ENCODE measurements at regions not wholly inside any gene's neighbourhood (a gene's known extent, or its start where the extent isn't known, plus 50 kb on each side); places are given as distances from the start of the nearest gene placed in this dataset.

- Histone ChIP-seq H3K4me1 (no peaks in the 10 kb centered on the region), H3K36me3 (no peaks in the 10 kb centered on the region), H3K9me3 (0 out of 2 replicates have a peak, but pooled peaks cover 4% of the 10 kb centered on the region), H3K27me3 (no peaks in the 10 kb centered on the region), H3K4me3 (ENCODE audit: low read depth, low read length) (no peak overlapping the region)
- no peak for TF ChIP-seq CTCF (IDR thresholded peaks at IDR 0.05; ENCODE audit: low read depth, low read length)
- DNase-seq, result no peak
Measured at GRCh38 chr4:32147446-32148085, 1427.4 kb downstream of the PCDH7 start.

DNA sequence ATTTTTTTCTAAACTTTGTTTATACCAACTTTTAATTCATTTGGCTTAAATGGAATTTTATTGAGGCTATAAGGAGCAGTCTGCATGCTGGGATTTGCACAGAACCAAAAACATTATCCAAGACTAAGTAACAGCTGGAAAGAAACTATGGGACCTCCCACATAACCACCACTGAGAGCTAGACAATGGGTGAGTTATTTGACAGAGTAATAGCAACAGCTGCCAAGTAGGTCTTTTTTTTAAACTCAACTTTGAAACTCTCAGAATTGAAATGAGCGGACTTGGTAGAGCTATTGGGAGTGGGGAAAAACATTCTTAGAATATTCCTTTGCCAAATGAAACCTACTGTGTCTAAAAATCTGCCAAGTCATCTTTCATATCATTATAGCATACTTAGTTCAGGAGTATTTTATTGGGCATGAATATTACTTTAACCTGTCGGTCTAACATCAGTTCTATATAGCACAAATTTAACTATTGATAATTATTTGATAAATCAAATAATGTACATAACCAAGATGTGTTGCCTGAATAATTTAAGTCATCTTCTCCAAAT is 1428.0 kb downstream of the PCDH7 start:
- H3K27me3 ChIP-seq, result no peaks in the 10 kb centered on the region
- H3K36me3 ChIP-seq, result no peaks in the 10 kb centered on the region
- TF ChIP-seq CTCF (IDR thresholded peaks at IDR 0.05; ENCODE audit: low read depth, low read length), result no peak
- no peak for DNase-seq
- no peak overlapping the region for H3K4me3 ChIP-seq (ENCODE audit: low read depth, low read length)
- H3K9me3 ChIP-seq, result no peaks in the 10 kb centered on the region
- no peaks in the 10 kb centered on the region for H3K4me1 ChIP-seq

- no peaks in the 10 kb centered on the region for H3K27me3 ChIP-seq
- no peak for DNase-seq
- TF ChIP-seq CTCF (IDR thresholded peaks at IDR 0.05; ENCODE audit: low read depth, low read length), result no peak
- no peaks in the 10 kb centered on the region for H3K9me3 ChIP-seq
- no peaks in the 10 kb centered on the region for H3K36me3 ChIP-seq
- H3K4me3 ChIP-seq (ENCODE audit: low read depth, low read length), result no peak overlapping the region
- H3K4me1 ChIP-seq, result no peaks in the 10 kb centered on the region
Measured at GRCh38 chr4:32158961-32159360, 1438.8 kb downstream of the PCDH7 start.

DNA sequence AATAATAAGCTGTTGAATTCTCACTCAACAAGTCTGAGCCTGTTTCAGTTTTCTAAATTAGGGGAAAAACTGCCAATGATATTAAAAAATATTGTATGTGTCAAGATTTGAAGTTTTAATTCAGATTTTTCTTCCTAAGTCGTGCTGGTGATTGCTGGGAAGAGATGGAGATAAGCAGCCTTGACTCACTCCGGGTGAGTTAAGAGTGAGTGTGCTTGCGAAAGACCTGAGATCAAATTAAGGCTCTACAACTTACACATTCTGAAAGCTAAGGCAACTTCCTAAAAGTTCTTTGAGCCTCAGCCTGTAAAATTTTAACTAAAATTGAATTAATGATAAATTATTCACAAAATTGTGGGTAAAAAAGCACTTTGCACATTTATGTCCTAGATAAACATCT is 1441.2 kb downstream of the PCDH7 start:
- H3K4me3 ChIP-seq (ENCODE audit: low read depth, low read length), result no peak overlapping the region
- H3K36me3 ChIP-seq, result no peaks in the 10 kb centered on the region
- TF ChIP-seq CTCF (IDR thresholded peaks at IDR 0.05; ENCODE audit: low read depth, low read length), result no peak
- no peaks in the 10 kb centered on the region for H3K27me3 ChIP-seq
- DNase-seq, result no peak
- no peaks in the 10 kb centered on the region for H3K9me3 ChIP-seq
- H3K4me1 ChIP-seq, result no peaks in the 10 kb centered on the region

GRCh38 chr4:32163125-32163524 is 1443.0 kb downstream of the PCDH7 start:
- no peak overlapping the region for H3K4me3 ChIP-seq (ENCODE audit: low read depth, low read length)
- TF ChIP-seq CTCF (IDR thresholded peaks at IDR 0.05; ENCODE audit: low read depth, low read length), result no peak
- H3K4me1 ChIP-seq, result no peaks in the 10 kb centered on the region
- H3K27me3 ChIP-seq, result no peaks in the 10 kb centered on the region
- H3K9me3 ChIP-seq, result no peaks in the 10 kb centered on the region
- DNase-seq, result no peak
- H3K36me3 ChIP-seq, result no peaks in the 10 kb centered on the region

GRCh38 chr4:32169841-32170240 is 1449.7 kb downstream of the PCDH7 start:
- TF ChIP-seq CTCF (IDR thresholded peaks at IDR 0.05; ENCODE audit: low read depth, low read length), result no peak
- Histone ChIP-seq H3K36me3 (no peaks in the 10 kb centered on the region), H3K4me1 (no peaks in the 10 kb centered on the region), H3K4me3 (ENCODE audit: low read depth, low read length) (no peak overlapping the region), H3K27me3 (no peaks in the 10 kb centered on the region), H3K9me3 (no peaks in the 10 kb centered on the region; the same call in 1 of the 2 replicates)
- no peak for DNase-seq

Measured in BE2C (cell line).